Fibroblast of skin of scalp (primary cell): ENCODE measurements at regions not wholly inside any gene's neighbourhood (a gene's known extent, or its start where the extent isn't known, plus 50 kb on each side); places are given as distances from the start of the nearest gene placed in this dataset.

Source experiments
- DNase-seq: peaks from one replicate; pipeline ENCODE4 v3.0.0-alpha.2; 2013

- no peak for DNase-seq
Measured at GRCh38 chr4:123892368-123892976, 495.9 kb downstream of the SPRY1 start.

DNA sequence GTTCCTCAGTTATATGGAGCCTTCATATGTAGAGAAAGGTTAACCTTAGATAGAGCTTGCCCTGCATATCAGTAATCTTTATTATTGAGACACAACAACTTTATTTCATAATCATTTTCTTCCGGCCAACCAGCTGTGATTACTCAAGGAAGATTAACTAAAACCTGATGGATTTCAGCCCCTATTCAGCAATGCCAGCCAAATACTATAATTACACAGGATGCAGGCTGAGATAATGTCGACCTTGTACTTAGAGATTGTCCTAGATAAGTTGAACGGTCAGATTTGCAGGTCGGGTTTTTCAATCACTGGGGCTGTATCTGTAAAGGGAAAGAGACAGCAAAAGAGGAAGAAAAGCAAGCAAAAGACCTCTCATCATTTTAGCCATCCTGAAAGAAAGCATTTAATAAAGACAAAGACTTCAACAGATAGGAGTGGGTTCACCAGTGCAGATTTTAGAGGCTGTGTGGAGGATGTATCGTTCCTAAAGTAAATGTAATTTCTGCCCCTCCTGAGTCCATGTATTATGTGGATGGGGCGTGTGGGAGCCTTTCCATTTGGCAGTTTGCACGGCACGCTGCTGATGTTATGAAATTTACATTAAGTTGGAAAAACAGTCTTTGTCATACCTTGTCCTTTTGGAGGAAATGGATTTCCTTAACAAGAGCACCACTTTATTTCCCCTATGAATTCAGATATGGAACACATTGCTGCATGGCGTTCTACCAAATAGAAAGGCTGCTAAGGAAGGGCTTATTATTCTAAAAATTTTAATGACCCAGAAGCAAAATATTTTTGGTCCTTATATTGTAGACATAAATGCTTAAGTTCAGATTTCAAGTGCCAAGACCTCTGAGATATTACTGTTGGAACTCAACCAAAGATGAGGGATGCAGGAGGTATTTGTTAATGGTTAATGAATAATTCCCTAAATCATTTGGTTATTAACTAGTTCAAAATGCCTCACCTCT is 496.7 kb downstream of the SPRY1 start:
- peak; percentile 63 for DNase-seq

DNA sequence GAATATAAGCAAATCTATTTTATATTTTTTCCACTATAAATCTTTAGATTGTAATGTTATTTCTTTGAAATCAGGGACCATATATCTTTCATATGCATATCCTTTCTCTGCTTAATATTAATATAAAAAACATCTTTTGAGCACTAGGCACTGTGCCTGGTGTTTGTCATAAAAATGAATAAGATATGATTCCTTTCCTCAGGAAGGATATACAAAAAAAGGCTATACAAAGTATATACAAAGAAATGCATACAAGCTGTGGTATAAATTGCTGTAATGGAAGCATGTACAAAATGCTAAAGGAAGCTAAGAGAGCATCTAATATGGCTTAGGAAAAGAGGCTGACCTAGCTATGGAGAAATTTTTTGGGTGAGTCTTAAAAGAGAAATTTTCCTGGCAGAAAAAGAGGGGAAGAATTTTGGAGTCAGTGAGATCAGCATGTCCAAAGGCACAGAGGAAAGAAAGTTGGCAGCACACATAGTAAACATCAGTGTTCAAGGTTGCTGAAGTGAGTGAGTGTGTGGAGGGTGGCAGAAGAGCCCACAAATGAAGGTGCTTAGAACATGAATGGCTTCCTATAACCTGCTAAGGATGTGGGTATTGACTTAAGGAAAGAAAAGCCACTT is 500.0 kb downstream of the SPRY1 start:
- no peak for DNase-seq

DNA sequence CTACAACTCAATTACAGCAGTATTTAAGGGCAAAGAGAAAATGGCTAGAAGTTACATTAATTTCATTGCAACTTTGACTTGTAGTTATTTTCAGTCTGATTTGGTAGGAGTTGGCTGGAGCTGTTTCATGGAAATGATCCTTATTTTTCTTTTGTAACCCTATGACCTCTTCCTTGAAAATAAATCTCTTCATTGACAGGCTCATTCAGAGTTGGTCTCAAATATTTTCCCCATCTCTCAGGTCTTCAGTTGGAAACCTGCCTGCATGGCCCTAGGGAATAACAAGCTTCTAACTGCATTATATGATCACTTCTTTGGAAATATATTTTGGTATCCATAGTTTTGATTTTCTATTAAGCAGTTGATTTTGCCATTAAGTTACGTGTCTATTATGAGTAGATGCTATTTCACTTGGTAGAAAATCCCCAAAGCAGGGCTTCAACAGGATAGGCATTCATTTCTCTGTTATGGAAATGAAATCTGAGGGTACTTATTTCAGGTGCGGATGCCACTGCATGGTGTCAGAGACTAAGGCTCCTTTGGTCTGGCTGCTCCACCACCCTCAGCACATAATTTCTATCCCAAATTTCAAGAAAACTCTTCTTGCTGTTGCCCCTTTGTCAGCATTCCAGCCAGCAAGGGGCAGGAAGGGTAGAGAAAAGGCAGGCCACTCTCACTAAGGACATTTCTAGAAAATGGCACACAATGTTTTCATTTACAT is 502.5 kb downstream of the SPRY1 start:
- DNase-seq: no peak

GRCh38 chr4:123904882-123905281 is 508.3 kb downstream of the SPRY1 start:
- no peak for DNase-seq

DNA sequence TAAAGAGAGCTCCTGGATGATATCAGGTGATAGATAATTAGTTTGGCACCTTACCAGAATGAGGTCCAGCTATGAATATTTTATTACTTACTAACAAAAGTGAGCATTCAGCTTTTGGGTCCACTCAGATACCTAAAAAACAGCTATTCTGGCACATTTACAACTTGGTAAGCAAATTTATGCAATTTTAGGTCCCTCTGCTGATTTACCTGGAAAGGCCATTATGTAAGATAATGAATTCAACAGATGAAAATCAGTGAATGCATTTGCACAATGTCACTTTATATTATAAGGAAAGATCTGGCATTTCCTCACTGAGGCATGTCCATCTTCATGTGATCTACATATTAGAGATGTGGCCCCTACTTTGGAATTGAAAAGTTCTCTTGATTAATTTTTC is 517.0 kb downstream of the SPRY1 start:
- no peak for DNase-seq

DNA sequence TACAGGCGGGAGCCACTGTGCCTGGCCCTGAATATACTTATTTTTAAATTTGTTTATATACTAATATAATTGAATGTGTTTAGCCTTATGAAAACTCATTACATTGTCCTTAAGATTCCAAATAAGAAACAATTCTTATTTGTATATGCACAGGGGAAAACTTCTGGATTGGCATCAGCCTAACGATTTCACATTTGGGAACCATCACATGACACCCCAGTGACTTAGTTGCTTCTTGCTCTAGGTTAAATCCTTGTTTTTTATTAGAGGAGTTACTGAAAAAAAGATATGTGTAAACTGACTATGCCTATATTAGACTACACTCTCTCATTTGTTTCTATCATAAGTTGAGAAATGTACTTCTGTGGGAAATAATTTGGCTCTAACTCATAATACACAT is 520.2 kb downstream of the SPRY1 start:
- no peak for DNase-seq

- DNase-seq: no peak
Measured at GRCh38 chr4:123919576-123920098, 523.0 kb downstream of the SPRY1 start.

GRCh38 chr4:123921339-123921738 is 524.7 kb downstream of the SPRY1 start:
- no peak for DNase-seq

- DNase-seq: peak; percentile 4
Measured at GRCh38 chr4:123922847-123923246, 526.3 kb downstream of the SPRY1 start.

GRCh38 chr4:123924536-123924935 is 527.9 kb downstream of the SPRY1 start:
- DNase-seq: peak; percentile 22

DNA sequence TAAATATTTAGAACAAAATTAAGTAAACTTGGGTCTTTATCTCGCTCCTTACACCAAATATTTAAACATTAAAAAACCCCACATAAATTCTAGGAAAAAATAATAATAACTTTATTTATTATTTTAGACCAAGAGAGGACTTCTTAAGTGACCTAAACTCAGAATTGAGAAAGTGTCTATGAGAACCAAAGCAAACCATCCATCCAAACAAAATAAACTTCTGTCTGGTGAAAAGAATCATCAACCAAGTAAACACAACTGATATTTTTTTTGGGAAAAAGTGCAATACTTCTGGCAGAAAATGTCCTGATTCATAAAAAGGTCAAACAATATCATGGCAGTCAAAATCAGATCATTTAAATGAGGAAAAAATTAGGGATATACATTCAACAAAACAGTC is 533.0 kb downstream of the SPRY1 start:
- DNase-seq: no peak

GRCh38 chr4:123930996-123931395 is 534.4 kb downstream of the SPRY1 start:
- DNase-seq: no peak

GRCh38 chr4:123934096-123934495 is 537.5 kb downstream of the SPRY1 start:
- no peak for DNase-seq

GRCh38 chr4:123936621-123937043 is 540.0 kb downstream of the SPRY1 start:
- no peak for DNase-seq

GRCh38 chr4:123937581-123937980 is 541.0 kb downstream of the SPRY1 start:
- no peak for DNase-seq

DNA sequence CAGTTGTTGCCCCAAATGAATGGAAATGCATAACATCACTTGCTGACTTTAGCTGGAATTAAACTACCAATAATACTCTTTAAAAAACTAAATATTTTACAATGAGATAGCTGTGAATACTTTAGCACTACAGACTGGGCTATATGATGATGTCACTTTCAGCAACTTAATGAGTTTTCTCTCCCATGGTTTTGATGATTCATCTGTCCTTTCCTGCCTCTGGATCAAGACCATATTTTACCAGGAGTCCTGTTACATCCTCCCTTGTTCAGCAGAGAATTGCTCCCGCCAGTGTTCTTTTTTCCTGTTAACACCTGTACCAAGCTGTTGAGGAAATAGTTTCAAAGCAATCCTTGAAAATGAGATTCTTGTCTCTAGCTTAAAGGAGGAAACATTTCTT is 543.0 kb downstream of the SPRY1 start:
- peak; percentile 85 for DNase-seq

- no peak for DNase-seq
Measured at GRCh38 chr4:123940604-123941003, 544.0 kb downstream of the SPRY1 start.

GRCh38 chr4:123941306-123941705 is 544.7 kb downstream of the SPRY1 start:
- DNase-seq: peak; percentile 11

- no peak for DNase-seq
Measured at GRCh38 chr4:123943976-123944375, 547.4 kb downstream of the SPRY1 start.

GRCh38 chr4:123945301-123945700 is 548.7 kb downstream of the SPRY1 start:
- DNase-seq: no peak

- no peak for DNase-seq
Measured at GRCh38 chr4:123950530-123950929, 553.9 kb downstream of the SPRY1 start.
